UCSD-AML1 (cell line): ENCODE measurements at regions not wholly inside any gene's neighbourhood (a gene's known extent, or its start where the extent isn't known, plus 50 kb on each side); places are given as distances from the start of the nearest gene placed in this dataset.
A peak's percentile ranks its signal among the peaks of the same experiment; 100 is the strongest.
"Not testable (repeated sequence)": the region's sequence is repeated elsewhere in the genome, so short reads cannot be mapped to it uniquely, and the experiment has no call there.

ENCODE experiments used
- DNase-seq: peaks from one replicate; lab custom pipeline; 2025; ENCODE audit not compliant: unreplicated experiment; lab: John Stamatoyannopoulos, UW

DNA sequence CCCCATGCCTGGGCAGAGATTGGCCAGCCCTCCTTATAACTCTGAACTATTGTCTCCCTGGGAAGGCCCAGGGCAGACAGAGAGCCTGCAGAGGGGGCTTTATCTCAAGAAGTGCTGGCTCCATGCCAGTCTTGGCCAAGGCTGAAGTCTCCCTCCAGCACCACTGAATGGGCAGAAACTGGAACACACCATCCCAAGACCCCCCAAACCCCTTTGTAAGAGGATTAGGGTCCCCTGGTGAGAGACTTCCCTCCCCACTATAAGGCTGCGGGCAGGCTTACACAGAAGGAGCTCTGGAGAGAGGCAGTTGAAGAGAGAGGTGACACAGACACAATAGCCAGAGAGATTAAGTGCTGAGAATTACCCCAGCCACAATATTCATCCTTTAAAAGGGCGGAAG, 97.2 kb downstream of the NAV1 start:
- no peak for DNase-seq

DNA sequence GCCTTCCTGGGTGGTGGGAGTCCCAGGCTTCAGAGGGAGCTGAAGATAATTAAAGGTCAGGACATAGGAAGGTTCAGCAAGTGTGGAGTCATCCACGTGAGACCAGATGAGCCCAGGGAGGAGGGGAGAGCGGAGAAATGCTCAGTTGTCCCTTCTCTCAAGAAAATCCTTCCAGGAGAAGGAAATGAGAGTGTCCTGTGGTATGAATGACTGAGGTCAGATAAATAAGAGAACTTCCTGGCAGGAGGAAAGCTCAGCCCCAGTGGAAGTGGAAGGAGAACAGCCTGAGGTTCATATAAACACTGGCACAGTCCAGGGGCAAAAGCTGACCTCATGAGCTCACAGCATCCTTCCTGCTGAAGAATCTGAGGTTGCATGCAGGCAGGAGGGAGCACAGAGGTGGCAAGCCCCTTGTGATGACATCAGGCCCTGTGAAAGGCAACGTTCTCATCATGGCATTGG, 97.6 kb downstream of the NAV1 start:
- DNase-seq: no peak

DNA sequence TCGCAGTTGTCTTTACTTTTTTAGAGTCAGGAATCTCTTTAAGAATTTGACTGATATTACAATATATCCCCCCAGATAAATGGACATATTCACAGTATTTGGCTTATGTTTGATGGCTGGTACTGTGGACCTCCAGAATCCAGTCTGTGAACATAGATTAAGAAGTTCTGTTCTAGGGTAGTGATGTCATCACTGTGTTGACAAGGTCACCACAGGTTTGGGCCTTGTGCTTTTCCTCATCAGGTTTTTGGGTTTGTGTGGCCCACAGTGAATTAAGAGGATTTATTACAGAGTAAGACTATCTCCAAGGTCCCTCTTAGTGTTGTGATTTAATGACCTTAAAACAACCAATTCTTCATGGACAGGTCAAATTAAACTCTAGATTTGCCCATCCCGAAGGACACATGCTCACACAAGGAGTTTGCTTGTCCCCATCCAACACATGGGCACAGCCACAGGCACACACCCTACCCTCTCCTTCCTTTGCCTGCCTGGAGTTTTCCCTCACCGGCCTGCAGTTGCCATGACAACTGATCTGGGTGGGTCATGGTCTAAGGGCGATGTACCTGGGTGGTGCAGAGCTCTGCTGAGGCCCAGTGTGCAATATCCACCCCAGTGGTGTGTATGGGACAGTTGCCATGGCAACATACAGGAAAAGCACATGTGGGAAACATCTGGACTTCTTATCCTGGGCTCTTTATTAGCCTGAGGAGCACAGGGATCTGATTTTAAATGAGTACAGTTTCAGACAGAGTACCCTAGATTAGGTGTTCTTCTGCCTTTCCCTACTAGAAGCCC, 98.6 kb downstream of the NAV1 start:
- no peak for DNase-seq

DNA sequence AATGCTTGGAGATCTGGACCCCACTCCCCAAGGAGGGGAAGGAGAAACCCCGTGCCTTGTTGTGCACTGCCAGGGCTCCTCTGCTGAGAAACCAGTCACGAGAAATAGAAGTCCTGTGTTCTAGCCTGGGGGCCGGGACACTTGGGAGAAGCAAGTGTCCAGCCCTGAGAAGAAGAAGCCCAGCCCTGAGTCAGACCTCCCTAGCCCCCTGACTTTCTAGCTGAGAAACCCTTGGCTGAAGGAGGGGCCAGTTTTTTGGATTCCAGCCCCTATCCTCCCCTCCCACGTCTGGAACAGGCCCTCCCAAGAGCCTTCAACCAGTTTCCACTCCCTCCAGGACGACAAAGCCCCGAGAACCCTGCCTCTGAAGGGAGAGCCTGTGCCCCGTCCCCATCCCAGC, 100.5 kb downstream of the NAV1 start:
- DNase-seq: no peak

DNA sequence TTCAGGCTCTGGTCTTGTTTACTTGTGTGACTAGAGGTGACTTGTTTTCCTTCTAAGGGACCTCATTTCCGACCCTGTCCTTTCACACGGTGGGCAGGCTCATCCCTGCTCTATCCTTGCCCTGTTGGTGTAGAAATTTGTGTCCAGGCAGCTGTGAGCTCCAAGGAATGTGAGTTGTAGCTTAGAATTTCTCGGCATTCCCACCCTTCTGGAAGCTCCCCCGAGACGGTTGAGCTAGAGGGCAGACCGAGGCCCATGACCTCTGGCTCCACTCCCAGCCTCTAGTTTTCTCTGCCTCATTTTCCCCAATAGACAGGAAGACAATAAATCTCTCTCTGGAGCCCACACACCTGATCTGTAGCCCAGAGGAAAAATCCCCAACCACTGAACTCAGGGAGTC, 100.9 kb downstream of the NAV1 start:
- no peak for DNase-seq

DNA sequence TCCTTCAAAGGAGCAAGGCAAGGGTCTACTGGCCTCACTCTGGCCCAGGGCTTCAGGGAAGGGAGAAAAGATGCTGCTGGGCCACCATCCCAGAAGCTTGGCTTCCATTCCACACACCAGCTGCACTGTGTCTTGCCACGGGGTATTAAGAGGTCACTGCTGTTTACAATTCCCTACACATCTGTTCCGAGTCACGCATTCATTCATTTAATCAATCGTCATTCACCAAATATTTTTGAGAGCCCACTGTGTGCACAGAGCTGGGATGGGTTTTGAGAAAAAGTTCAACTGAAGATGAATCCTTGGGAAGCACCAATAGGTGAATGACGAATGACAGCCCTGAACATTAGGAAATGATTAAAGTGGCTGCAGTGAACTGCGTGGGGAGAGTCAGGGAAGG, 101.7 kb downstream of the NAV1 start:
- DNase-seq: no peak

DNA sequence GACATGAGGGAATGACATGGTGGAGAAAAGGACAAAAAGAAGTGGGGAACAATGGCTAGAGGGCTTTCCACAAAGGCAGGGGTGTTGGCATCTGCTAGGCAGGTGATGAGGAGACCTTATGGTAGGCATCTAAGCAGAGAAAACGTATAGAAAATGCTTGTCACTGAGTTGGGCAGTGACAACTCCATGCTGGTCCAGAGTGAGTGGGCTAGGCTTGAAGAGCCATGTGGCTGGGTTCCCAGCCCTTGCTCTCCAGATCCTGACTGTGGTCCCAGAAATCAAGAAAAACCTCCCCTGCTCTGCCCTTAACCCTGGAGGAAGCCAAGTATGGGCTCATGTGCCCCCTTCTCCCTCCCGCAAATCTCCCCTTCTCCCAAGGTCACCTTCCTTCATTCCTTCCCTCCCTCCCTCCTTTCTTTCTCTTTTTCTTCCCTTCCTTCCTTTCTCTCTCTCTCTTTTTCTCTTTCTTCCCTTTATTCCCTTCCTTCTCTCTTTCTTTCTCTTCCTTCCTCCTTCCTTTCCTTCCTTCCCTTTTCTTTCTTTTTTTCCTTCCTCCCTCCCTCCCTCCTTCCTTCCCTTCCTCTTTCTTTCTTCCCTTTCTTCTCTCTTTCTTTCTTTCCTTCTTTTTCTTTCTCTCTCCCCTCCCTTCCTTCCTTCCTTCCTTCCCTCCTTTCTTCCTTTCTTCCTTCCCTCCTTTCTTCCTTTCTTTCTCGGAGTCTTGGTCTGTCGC, 102.8 kb downstream of the NAV1 start:
- no peak for DNase-seq

DNA sequence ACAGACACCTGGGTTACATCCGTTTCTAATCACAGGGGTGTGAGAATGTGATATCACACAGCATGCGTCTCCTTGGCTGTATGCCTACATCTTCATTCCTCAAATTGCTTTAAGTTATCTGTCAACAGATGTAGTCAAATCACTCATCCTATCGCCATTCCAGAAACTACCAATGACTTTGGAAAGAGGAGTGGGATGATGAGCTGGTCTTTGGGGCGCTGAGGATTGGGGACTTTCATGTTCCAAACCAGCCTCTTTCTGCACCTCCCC, 104.8 kb downstream of the NAV1 start:
- DNase-seq: no peak

DNA sequence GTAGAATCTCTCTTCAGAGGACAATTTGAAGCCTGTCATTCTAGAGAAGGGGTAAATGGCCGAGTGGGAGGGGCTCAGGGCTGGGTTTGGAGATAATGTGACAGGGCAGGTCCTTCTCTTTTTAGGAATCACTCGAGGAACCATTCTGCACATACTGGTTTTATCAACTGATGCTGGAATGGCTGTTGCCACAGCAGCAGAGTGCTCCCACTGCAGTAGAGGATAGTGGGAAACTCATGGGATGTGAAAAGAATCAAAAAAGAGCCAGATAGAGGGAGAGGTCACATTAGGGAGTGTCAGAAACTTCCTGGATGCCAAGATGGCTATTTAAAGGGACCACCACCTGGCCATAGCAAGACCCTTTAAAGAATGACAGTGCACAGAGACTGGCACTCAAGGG, 105.3 kb downstream of the NAV1 start:
- no peak for DNase-seq

DNA sequence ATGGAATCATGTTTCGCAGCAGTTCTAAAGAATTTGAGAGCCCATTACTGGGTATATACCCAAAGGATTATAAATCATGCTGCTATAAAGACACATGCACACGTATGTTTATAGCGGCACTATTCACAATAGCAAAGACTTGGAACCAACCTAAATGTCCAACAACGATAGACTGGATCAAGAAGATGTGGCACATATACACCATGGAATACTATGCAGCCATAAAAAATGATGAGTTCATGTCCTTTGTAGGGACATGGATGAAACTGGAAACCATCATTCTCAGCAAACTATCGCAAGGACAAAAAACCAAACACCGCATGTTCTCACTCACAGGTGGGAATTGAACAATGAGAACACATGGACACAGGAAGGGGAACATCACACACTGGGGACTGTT, 106.1 kb downstream of the NAV1 start:
- DNase-seq: not testable (repeated sequence)

DNA sequence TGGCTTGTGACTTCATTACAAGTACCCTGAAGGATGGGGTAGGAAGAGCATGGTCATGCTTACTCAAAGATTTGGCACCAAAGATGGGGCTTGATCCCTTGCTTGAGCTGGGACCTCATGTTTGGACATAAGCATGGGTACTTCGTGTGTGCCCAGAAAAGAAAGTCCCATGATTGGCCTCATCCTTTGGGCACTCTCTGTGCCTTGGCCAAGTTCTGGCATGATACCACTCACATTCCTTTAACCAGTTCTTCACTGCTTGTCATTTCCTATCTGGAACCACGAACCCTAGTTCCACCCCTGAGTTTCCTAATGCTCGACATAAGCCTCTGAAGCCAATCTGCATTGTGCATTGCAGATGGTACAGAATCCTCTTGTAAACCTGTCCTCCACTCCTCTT, 107.0 kb downstream of the NAV1 start:
- DNase-seq: no peak

DNA sequence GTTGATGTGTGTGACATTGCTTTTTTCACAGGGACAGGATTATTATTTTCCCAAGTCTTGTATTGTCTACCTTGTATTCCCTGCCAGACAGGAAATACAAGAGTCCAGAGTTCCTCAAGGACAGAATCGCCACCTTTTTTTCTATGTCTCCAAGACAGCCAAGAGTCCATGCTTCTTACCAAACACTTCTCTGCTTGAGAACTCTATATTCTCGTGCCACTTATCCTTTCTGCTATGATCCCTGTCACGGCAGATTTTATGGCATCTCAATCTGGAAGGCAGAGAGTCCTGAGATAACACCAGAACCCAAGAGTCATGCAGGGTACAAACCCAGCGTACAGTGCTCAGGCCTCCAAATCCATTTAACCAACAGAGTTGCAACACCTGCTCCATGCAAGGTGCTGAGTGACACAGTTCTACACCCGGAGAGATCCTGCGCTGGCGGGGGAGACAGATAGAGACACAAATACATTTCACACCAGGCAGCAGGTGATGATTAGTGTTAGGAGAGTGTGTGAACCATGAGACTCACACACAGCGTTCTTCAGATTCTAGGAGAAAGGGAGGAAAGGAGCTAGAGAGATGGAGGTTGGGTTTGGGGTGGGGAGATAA, 107.6 kb downstream of the NAV1 start:
- no peak for DNase-seq

DNA sequence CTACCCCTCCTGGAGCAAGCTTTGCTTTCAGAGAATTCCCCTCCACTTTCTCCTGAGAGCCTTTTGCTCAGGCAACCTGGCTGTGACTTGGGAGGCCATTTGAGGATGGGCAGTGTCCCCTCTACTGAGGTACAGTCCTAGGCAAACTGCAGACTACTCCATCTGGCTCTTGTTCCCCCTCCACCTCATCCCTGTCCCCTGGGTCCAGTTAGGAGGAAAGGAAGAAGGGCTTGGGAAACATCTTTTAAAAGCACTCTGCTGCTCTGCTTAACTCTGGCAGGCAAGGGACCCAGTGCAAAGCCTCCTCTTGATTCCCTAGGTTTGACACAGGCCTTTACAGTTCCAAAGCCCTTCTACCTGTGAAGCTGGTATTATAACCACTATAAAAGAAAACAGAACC, 108.2 kb downstream of the NAV1 start:
- no peak for DNase-seq

DNA sequence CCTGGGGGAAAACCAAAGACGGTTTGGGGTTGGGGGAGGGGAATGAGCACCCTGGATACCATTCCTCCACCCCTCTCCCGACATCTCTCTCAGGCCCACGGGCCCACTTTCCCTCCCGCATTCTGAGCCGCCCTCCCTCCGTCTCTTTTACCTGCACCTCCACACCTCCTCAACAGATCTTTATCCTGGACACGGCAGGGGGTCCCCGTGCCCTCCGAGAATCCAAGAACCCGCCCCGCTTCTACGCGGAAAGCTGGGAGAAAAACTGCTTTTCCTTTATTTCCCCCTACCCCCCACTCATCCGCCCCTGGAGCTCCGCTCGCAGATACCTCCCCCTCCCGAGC, 108.8 kb downstream of the NAV1 start:
- DNase-seq: no peak

DNA sequence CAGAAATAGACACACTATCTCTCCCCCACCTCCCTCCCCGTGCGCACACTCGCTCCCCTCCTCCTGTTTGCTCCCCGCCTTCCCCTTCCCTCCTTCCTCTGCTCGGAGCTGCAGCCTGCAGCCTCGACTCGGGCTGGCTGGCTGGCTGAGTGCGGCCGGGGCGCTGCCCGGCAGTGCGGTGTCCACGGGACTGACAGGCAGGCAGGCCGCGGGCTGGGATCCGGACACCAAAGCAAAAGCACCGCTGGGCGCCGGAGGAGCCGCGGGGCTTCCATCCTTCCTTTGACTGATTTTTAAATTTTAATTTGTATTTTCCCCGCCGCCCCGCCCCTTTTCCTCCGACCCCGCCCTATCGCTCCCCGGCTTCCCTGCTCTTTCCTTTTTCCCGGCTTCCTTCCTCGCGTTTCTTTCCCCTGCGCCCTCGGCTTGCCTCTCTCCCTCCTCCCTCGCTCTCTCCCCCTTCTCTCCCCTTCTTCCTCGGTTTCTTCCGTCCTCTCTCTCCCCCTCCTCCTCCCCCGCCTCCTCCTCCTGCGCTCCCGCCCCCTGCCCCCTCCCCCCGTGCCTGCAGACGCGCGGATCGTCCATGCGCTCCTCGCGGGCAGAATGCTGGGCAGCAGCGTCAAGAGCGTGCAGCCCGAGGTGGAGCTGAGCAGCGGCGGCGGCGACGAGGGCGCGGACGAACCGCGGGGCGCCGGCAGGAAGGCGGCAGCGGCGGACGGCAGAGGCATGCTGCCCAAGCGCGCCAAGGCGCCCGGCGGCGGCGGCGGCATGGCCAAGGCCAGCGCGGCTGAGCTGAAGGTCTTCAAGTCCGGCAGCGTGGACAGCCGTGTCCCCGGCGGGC, 109.4 kb downstream of the NAV1 start:
- DNase-seq: no peak

DNA sequence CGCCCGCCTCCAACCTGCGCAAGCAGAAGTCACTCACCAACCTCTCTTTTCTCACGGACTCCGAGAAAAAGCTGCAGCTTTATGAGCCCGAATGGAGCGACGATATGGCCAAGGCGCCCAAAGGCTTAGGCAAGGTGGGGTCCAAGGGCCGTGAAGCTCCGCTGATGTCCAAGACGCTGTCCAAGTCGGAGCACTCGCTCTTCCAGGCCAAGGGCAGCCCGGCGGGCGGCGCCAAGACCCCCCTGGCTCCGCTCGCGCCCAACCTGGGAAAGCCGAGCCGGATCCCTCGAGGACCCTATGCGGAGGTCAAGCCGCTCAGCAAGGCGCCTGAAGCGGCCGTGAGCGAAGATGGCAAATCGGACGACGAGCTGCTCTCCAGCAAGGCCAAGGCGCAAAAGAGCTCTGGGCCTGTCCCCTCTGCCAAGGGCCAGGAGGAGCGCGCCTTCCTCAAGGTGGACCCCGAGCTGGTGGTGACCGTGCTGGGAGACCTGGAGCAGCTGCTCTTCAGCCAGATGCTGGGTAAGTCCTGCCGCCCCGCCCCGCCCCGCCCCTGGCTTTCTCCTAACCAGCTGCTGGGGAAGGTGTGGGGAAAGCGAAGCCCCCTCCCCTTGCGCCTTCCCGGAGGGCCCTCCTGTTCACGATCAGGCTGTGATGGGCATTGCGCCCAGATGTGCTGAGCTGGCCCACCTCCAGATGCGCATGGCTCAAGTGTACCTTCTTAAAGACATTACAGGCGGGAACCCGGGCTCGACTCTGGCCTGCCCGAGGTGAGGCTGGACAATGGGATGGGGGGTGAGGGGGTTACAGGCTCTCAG, 110.2 kb downstream of the NAV1 start:
- no peak for DNase-seq

DNA sequence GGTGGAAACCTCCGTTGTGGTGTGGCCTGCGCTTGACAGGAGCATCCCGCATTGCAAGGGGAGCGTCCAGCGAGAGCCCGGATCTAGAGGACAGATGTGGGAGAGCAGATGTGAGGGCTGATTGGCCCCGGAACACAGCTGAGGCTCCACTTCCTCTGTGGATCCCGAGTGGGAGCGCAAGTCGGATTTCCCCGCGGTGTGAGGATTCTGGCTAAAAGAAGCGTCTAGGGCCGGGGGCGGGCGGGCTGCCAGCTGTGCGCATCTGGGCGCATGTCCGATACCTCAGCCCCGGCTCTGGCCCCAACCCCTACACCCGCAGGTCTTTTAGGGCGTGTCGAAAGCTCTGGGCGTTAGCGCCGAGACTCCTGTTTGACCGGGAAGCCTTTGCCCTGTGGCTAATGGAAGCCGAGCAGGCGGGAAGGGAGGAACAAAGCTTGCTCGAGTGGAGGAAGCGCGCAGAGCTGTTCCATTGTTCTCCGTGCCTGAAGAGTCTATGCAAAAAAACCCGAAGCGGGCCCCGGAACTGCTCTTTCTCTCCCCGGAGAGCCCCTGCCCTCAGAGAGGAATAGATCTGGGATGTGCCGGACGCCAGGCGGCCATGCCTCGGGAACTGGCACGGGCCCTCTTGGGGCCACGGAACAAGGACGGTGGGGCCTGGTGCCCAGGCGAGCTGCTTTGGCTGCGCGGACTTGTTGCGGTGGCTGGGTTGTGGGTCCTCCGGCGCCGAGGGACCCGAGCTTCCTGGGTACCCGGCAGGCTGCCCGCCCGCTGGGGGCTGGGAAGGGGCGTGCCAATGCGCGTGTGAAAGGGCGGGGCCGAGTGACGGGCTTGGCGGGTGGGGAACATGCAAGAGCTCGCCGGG, 111.1 kb downstream of the NAV1 start:
- DNase-seq: no peak

DNA sequence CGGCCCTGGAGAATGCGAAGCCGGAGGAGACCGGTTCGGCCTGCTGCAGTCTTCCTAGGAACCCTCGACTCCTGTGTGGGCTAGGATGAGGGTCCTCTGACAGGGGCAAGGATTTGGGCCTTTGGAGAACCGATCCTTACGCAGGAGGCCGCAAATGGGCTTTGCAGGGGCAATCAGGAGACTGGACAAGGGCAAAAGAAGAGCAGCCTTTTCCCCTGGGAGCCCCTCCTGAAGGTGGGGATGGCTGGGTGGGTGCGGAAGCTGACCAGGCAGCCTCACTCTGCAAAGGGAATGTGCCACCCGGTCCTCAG, 111.7 kb downstream of the NAV1 start:
- no peak for DNase-seq

DNA sequence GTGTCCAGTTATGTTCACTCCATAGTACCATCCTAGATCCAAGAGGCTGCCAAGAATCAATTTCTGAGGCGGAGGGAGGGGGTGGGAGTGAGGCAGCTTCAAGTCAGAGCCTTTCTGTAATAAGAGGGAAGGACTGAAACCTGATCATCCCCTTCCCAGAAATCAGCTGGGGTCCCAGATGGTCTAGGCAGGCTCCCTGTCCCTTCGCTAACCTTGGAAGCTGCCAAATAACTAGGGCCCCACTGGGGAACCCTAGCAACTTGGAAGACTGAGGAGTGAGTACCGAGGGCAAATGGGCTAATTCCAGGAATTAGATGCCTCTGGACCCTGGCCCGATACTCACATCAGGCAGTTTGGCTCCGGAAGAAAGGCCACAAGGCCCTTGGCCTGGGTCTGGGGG, 113.3 kb downstream of the NAV1 start:
- no peak for DNase-seq

DNA sequence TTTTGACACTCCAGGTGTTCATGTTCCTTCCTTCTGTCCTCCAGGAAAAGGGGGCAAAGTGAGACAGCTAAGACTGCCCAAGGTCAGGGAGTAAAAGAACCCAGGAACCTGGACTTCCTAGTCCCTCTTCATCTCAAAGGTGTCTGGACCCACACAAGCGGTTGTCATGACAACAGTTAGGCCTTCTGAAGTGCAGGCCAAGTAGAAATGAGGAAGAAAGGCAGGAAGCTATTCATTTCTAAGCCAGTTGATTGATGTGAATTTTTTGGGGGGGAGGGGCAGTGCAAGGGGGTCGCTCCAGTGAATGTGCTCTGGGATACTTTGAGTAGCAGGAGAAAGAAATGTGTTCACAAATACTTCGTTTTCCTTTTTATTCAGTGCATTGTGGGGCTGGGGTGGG, 114.3 kb downstream of the NAV1 start:
- DNase-seq: peak; percentile 29
